IPS-15b (cell line): ENCODE measurements at regions not wholly inside any gene's neighbourhood (a gene's known extent, or its start where the extent isn't known, plus 50 kb on each side); places are given as distances from the start of the nearest gene placed in this dataset.

Source experiments
- H3K27me3 ChIP-seq: one replicate; pipeline ENCODE4 v1.6.1; 2013; ENCODE audit warnings: low read length; ENCODE audit not compliant: control insufficient read depth, insufficient read depth
- H3K36me3 ChIP-seq: one replicate; pipeline ENCODE4 v1.6.1; 2013; ENCODE audit warnings: low read length; ENCODE audit not compliant: control insufficient read depth, insufficient read depth
- H3K4me1 ChIP-seq: one replicate; pipeline ENCODE4 v1.6.1; 2013; ENCODE audit warnings: mild to moderate bottlenecking, low read length; ENCODE audit not compliant: control insufficient read depth, insufficient read depth
- H3K4me3 ChIP-seq: one replicate; pipeline ENCODE4 v1.5.1; 2013; ENCODE audit warnings: low read depth, low read length
- H3K9ac ChIP-seq: one replicate; pipeline ENCODE4 v1.6.1; 2013; ENCODE audit warnings: low read depth, mild to moderate bottlenecking, low read length
- H3K9me3 ChIP-seq: one replicate; pipeline ENCODE4 v1.6.1; 2013; ENCODE audit warnings: mild to moderate bottlenecking, low read length; ENCODE audit not compliant: control insufficient read depth, insufficient read depth

DNA sequence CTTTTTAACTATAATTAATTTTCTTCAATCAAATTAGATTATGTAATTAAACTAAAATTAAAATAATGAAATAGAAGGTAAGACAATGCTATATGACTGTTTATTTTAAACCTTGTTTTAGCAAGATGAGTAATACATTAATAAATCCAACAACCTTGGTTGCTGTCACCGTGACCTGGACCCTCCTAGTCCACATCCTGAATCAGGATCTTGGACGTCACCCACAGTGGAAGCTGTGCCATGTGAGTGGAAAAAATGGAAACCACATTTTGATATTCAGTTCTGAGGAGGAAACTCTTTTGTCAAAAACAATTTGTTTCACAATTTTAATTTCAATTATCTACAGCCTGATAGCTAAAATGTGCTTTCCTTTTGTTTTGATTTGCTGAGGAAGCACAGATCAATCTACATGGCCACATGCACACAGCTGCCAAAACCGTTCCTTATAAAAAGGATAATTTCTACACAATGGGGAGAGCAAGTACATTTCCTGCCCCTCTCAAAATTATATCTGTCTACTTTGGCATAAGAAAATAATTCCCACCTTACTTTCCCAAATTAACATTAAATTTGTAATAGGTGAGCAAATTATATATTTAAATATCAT, 255.5 kb downstream of the RASSF9 start:
- Histone ChIP-seq H3K9ac (no peak overlapping the region), H3K4me3 (no peak overlapping the region), H3K36me3 (no peaks in the 10 kb centered on the region), H3K4me1 (no peaks in the 10 kb centered on the region), H3K9me3 (no peaks in the 10 kb centered on the region), H3K27me3 (no peaks in the 10 kb centered on the region)

DNA sequence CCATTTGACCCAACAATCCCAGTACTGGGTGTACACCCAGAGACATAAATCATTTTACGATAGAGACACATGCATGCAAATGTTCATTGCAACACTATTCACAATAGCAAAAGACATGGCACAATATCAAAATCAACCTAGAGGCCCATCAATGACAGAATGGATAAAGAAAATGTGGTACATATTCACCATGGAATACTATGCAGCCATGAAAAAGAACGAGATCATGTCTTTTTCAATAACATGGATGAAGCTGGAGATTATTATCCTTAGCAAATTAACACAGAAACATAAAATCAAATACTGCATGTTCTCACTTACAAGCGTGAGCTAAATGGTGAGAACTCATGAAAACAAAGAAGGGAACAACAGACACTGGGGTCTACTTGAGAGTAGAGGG, 249.1 kb downstream of the RASSF9 start:
- H3K4me1 ChIP-seq = peaks cover 5% of the 10 kb centered on the region
- H3K4me3 ChIP-seq = no peak overlapping the region
- H3K27me3 ChIP-seq = no peaks in the 10 kb centered on the region
- no peak overlapping the region for H3K9ac ChIP-seq
- no peaks in the 10 kb centered on the region for H3K9me3 ChIP-seq
- no peaks in the 10 kb centered on the region for H3K36me3 ChIP-seq

DNA sequence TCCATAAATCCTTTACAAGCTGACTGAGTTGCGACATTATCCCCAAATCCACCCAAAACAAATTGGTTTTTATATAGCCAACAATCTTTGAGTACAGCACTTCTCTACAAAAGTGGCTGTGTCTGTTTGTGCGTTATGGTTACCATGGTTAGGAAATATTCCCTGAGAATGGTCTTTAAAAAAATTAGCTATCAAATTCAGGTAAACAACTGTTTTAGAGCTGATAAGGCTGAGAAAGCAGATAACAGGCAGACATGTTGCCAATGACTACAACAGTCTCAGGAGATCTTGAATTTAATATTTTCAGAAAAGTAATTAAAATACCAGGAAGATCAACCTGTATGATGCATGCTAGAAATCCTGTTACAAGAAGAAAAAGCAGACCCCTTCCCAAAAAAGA, 248.0 kb downstream of the RASSF9 start:
- Histone ChIP-seq H3K9me3 (no peaks in the 10 kb centered on the region), H3K9ac (no peak overlapping the region), H3K36me3 (no peaks in the 10 kb centered on the region), H3K27me3 (no peaks in the 10 kb centered on the region), H3K4me3 (no peak overlapping the region), H3K4me1 (peaks cover 5% of the 10 kb centered on the region)

DNA sequence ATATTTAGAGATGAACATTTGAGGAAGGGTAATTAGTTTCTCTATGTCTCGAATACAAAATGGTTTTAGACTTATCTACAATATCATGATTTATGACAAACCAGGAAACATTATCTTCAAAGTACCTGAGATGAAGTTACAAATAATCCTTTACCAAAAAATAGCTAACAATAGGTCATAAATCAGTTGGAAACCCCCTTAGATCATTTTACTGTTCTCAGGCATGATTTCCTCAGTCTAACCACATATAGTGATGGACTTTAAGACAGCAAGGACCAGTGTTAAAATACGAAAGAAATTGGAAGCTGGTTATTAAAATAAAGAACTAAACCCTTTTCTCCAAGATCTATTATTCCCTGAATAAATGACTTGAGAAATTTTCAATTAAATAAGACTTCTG, 235.4 kb downstream of the RASSF9 start:
- no peaks in the 10 kb centered on the region for H3K9me3 ChIP-seq
- no peak overlapping the region for H3K9ac ChIP-seq
- H3K4me1 ChIP-seq = no peaks in the 10 kb centered on the region
- H3K4me3 ChIP-seq = no peak overlapping the region
- no peaks in the 10 kb centered on the region for H3K27me3 ChIP-seq
- H3K36me3 ChIP-seq = no peaks in the 10 kb centered on the region

DNA sequence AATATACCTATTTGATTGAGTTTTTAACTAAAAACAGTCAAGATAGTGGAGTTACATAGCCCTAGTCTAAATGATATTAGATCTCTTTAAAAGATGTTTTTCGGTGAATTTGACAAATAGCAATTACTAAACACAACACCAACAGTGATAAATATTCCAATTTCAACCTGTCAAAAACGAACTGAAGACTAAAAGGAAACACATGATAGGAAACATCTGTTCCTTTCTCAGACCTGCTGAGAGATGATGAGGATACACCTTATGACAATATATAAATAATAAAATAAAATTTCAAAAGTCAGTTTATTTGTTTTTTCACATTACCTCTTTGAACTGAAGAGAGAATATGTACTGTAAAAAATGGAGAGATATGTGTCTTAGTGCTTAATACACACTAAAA, 232.7 kb downstream of the RASSF9 start:
- no peak overlapping the region for H3K4me3 ChIP-seq
- H3K4me1 ChIP-seq = no peaks in the 10 kb centered on the region
- no peaks in the 10 kb centered on the region for H3K36me3 ChIP-seq
- H3K9ac ChIP-seq = no peak overlapping the region
- no peaks in the 10 kb centered on the region for H3K27me3 ChIP-seq
- H3K9me3 ChIP-seq = no peaks in the 10 kb centered on the region

GRCh38 chr12:85606455-85606854, 229.8 kb downstream of the RASSF9 start:
- H3K4me3 ChIP-seq = no peak overlapping the region
- no peaks in the 10 kb centered on the region for H3K36me3 ChIP-seq
- no peaks in the 10 kb centered on the region for H3K27me3 ChIP-seq
- H3K4me1 ChIP-seq = no peaks in the 10 kb centered on the region
- H3K9ac ChIP-seq = no peak overlapping the region
- H3K9me3 ChIP-seq = no peaks in the 10 kb centered on the region

- no peaks in the 10 kb centered on the region for H3K9me3 ChIP-seq
- no peaks in the 10 kb centered on the region for H3K4me1 ChIP-seq
- no peak overlapping the region for H3K4me3 ChIP-seq
- H3K36me3 ChIP-seq = no peaks in the 10 kb centered on the region
- no peaks in the 10 kb centered on the region for H3K27me3 ChIP-seq
- H3K9ac ChIP-seq = no peak overlapping the region
Observed at GRCh38 chr12:85609778-85610177, 226.4 kb downstream of the RASSF9 start.

DNA sequence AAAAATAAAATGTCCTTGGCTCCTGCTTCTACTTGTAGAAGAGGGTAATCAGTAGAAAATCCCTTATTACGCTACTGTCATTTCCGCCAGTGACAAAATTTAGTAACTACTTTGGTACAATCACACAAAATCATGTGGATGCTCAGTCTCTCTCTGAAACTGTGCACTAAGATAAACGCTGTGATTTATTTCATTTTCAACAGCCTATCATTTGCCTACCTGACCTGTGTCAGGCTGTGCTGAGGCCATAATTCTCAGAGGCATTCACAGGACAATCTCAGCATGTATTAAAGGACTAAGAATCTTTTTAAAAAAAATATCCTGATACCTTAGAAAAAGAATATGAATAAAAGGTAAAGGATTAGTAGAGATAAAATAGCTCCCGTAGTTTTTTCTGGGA, 226.0 kb downstream of the RASSF9 start:
- Histone ChIP-seq H3K9ac (no peak overlapping the region), H3K27me3 (no peaks in the 10 kb centered on the region), H3K4me3 (no peak overlapping the region), H3K9me3 (no peaks in the 10 kb centered on the region), H3K36me3 (no peaks in the 10 kb centered on the region), H3K4me1 (no peaks in the 10 kb centered on the region)

DNA sequence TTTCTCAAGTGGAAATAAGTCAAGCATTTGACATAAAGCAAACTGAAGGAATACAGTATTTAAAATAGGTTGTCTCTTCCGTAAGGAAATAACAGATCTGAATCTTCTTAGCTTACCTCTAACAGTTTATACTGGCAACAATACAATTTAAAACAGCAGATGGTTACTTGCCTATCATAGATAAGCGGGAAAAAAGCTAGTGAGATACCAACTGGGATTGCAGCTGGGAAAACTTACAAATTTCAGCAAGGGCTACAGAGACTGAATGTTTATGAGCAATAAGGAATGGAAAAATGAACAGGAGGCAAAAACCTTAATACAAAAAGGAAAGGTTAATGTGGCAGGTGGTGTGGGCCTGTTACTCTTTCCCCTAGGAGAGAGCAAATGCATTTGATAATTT, 220.0 kb downstream of the RASSF9 start:
- no peak overlapping the region for H3K4me3 ChIP-seq
- H3K9me3 ChIP-seq = no peaks in the 10 kb centered on the region
- no peaks in the 10 kb centered on the region for H3K4me1 ChIP-seq
- no peaks in the 10 kb centered on the region for H3K36me3 ChIP-seq
- no peaks in the 10 kb centered on the region for H3K27me3 ChIP-seq
- H3K9ac ChIP-seq = no peak overlapping the region

DNA sequence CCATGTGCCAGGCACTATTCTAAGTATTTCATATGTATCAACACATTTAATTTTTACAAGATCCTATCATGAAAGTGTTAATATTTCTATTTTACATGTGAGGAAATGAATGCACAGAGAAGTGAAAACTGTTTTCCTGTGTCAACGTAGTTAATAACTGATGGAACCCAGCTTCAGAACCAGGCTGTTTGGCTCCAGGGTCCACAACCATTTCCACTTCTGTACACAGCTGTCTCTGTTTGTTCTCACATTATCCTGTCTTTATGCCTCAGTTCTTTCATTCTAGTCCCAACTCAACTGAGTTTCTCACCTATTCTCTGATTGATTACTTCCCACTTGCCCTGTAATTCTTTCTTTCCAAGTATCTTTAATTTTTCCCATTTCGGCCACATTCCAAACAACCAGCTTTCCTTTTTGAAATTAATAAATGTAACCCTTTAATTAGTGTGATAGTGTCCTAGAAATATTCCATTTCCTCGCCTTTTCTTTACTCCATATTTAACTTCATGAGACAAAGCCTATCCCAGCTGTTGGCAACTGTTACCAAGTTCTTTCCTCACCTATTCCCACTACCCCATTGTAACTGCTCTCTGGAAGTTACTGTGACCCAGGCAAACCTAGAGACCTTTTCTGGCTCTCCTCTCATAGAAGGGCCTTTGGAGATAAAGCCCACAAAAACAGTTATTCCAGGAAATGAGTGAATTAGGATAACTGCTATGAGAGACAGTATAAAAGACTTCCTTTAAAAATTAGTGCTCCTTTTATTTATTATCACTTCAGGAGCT, 218.7 kb downstream of the RASSF9 start:
- no peak overlapping the region for H3K9ac ChIP-seq
- H3K9me3 ChIP-seq = no peaks in the 10 kb centered on the region
- no peaks in the 10 kb centered on the region for H3K27me3 ChIP-seq
- no peak overlapping the region for H3K4me3 ChIP-seq
- no peaks in the 10 kb centered on the region for H3K4me1 ChIP-seq
- H3K36me3 ChIP-seq = no peaks in the 10 kb centered on the region

DNA sequence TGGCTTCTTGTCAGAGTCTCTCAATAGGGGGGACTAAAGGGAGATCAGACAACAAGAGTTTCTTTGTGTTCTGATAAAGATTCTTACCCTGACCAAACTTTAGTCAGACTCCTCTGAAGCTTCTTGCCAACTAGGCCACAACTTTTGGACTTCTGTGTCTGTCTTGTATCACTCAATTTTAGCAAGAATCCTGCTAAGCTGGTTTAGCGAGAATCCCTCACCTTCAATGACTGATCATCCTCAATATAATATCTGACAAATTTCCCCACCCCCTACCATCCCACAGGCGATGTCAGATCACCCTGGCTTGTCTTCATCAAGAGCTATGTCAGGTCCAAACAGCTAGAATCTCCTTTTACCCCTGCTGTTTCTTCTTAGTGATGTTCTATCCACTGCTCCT, 215.2 kb downstream of the RASSF9 start:
- no peaks in the 10 kb centered on the region for H3K9me3 ChIP-seq

DNA sequence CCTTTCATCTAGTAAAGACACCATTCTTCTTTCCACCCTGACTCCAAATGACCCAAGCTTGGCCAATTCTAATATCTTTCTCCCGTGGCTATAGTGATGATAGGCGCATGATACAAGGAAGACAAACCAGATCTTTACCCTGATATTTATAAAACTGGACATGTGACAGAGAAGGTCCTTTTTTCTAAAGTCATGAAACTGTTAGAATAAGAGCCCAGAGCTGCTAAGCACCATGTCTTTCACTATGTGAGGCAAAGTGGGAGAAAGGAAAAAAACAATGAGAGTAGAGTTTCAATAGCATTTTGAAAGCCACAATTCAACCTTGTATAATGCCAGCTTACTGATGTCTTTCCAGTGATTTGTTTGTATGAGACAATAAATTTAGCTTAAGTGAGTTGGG, 212.4 kb downstream of the RASSF9 start:
- Histone ChIP-seq H3K9me3 (no peaks in the 10 kb centered on the region), H3K4me1 (no peaks in the 10 kb centered on the region), H3K4me3 (no peak overlapping the region), H3K36me3 (no peaks in the 10 kb centered on the region), H3K9ac (no peak overlapping the region), H3K27me3 (no peaks in the 10 kb centered on the region)

More for the DNA sequence above, 215.2 kb downstream of the RASSF9 start:
- H3K9ac ChIP-seq = no peak overlapping the region
- H3K27me3 ChIP-seq = no peaks in the 10 kb centered on the region
- H3K4me1 ChIP-seq = no peaks in the 10 kb centered on the region
- no peak overlapping the region for H3K4me3 ChIP-seq
- H3K36me3 ChIP-seq = no peaks in the 10 kb centered on the region
